ENCODE measurements at regions not wholly inside any gene's neighbourhood (a gene's known extent, or its start where the extent isn't known, plus 50 kb on each side); places are given as distances from the start of the nearest gene placed in this dataset.

DNA sequence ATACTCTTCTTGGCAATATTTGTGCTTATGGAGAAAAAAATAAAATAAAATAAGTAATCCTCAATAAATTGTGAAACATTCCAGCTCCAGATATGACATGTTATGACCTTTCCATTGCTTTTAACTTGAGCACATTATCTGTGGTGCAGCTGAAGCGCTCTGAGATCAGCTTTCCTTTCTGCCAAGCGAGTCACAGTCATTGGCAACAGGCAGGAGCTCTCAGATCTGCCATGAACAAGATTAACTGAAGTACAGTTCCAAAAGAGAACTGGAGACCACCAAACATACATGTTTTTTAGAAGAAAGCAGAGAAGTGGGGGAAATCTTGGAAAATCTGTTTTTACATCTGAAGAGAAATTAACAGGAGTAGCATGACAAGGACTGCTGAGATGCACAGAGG lies 89.2 kb upstream of the DSCAM start (continued):
- TF ChIP-seq ZMAT3 (CRISPR knock-in tag; conservative IDR thresholded peaks at IDR 0.05): no peak
- TF ChIP-seq, protein P1, sequence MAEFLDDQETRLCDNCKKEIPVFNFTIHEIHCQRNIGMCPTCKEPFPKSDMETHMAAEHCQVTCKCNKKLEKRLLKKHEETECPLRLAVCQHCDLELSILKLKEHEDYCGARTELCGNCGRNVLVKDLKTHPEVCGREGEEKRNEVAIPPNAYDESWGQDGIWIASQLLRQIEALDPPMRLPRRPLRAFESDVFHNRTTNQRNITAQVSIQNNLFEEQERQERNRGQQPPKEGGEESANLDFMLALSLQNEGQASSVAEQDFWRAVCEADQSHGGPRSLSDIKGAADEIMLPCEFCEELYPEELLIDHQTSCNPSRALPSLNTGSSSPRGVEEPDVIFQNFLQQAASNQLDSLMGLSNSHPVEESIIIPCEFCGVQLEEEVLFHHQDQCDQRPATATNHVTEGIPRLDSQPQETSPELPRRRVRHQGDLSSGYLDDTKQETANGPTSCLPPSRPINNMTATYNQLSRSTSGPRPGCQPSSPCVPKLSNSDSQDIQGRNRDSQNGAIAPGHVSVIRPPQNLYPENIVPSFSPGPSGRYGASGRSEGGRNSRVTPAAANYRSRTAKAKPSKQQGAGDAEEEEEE (CRISPR knock-in tag; IDR thresholded peaks at IDR 0.05; ENCODE audit: borderline replicate concordance): no peak
- TF ChIP-seq, protein P2, sequence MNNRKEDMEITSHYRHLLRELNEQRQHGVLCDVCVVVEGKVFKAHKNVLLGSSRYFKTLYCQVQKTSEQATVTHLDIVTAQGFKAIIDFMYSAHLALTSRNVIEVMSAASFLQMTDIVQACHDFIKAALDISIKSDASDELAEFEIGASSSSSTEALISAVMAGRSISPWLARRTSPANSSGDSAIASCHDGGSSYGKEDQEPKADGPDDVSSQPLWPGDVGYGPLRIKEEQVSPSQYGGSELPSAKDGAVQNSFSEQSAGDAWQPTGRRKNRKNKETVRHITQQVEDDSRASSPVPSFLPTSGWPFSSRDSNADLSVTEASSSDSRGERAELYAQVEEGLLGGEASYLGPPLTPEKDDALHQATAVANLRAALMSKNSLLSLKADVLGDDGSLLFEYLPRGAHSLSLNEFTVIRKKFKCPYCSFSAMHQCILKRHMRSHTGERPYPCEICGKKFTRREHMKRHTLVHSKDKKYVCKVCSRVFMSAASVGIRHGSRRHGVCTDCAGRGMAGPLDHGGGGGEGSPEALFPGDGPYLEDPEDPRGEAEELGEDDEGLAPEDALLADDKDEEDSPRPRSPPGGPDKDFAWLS (CRISPR knock-in tag; IDR thresholded peaks at IDR 0.05; ENCODE audit: borderline replicate concordance): no peak

DNA sequence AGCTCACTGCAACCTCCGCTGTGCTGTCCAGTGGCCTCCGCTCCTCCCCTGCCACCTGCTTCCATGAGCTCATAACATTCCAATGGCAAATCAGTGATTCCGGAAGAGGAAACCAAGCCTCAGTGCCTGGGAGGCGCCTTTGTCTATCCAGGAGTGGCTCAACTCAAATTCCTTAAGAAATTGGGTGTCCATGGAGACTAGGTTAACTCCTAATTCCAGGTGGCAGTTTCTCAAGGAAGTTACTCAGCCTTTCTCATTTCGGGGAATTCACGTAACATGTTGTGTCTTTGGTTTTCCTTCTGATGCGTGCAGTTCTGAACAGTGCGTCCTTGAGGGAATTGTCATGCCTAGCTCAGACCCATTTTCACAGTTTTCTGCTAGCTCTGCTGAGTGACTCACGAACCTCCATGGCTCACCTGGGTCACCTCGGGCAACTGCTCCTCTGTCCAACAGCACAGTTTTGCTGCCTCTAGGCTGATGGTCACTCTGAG lies 89.9 kb upstream of the DSCAM start:
- Histone ChIP-seq H2AFZ (ENCODE audit: low read length) (no peak overlapping the region), H3K79me2 (ENCODE audit: insufficient read depth, low read length) (no peaks in the 10 kb centered on the region), H3K4me1 (ENCODE audit: insufficient read depth, low read length) (no peaks in the 10 kb centered on the region), H3K36me3 (replicated peaks in 1 of 2; ENCODE audit: control insufficient read depth in 1 of 2, insufficient read depth in 2 of 2, low read length in 2 of 2) (no peaks in the 10 kb centered on the region), H3K4me3 (replicated peaks in 1 of 3; ENCODE audit: insufficient read depth in 1 of 3, low read depth in 2 of 3, low read length in 3 of 3) (no peak overlapping the region), H3K9me3 (ENCODE audit: low read length) (peaks cover 84% of the 10 kb centered on the region), H3K27ac (ENCODE audit: extremely low read length, insufficient read depth, low read length) (no peak overlapping the region), H4K20me1 (ENCODE audit: insufficient read depth, low read length) (no peaks in the 10 kb centered on the region), H3K9ac (ENCODE audit: insufficient read depth, low read depth, low read length) (no peak overlapping the region), H3K27me3 (ENCODE audit: control insufficient read depth in 1 of 2, insufficient read depth in 2 of 2, low read length in 2 of 2) (no peaks in the 10 kb centered on the region; a peak in 1 of 5 replicates), H3K4me2 (ENCODE audit: low read depth, low read length) (no peak overlapping the region)
- CTCF ChIA-PET (ENCODE audit: low intra/inter-chr PET ratio, low total read pairs): no interaction called here
- ATAC-seq (no peak), FAIRE-seq (no peak), DNase-seq (ENCODE audit: low spot score) (no peak)
- WGBS (ENCODE audit: low lambda C conversion rate): 26% methylated on average over 10 of the region's 10 CpGs
- POLR2A ChIA-PET: no interaction called here
- intact Hi-C loops (cut with micrococcal nuclease; ENCODE audit: unreplicated experiment) (no loop called here), in situ Hi-C loops (cut with HindIII; ENCODE audit: extremely low pct_ligation_motif_present, low pct_unique_long_range_greater_than_20kb) (no loop called here)
- BruUV-seq (replicated peaks): no TSS peak
- no peak for TF ChIP-seq HMGA1 (CRISPR knock-in tag; conservative IDR thresholded peaks at IDR 0.05)
- TF ChIP-seq KDM6A (CRISPR knock-in tag; IDR thresholded peaks at IDR 0.05; ENCODE audit: low read depth): no peak
- no peak for TF ChIP-seq ZNF556 (CRISPR knock-in tag; IDR thresholded peaks at IDR 0.05; ENCODE audit: borderline replicate concordance)
- TF ChIP-seq ZFP1 (CRISPR knock-in tag; IDR thresholded peaks at IDR 0.05): no peak
- TF ChIP-seq DR1 (CRISPR knock-in tag; IDR thresholded peaks at IDR 0.05): no peak
- TF ChIP-seq NR2F6 (IDR thresholded peaks at IDR 0.05): no peak
- TF ChIP-seq NR2F6 (CRISPR knock-in tag; IDR thresholded peaks at IDR 0.05): no peak
- TF ChIP-seq ZNF510 (CRISPR knock-in tag; IDR thresholded peaks at IDR 0.05; ENCODE audit: low read depth): no peak
- no peak for TF ChIP-seq ZNF235 (CRISPR knock-in tag; IDR thresholded peaks at IDR 0.05; ENCODE audit: borderline replicate concordance)
- no peak for TF ChIP-seq BCL6 (CRISPR knock-in tag; IDR thresholded peaks at IDR 0.05)
- no peak for TF ChIP-seq YEATS2 (CRISPR knock-in tag; IDR thresholded peaks at IDR 0.05; ENCODE audit: borderline replicate concordance)

Data from HepG2 (cell line).